OCI-LY7 (cell line): ENCODE measurements at regions not wholly inside any gene's neighbourhood (a gene's known extent, or its start where the extent isn't known, plus 50 kb on each side); places are given as distances from the start of the nearest gene placed in this dataset.

Experiments used
- BruUV-seq: library from RNA; stranded (reverse); fragments of 400-500 nt; replicated peaks from 2 replicates; lab custom pipeline; 2021; lab: Mats Ljungman, UMichigan
- CTCF ChIA-PET: fragments of 300-600 bp; sonication (Branson Sonifier 250); formaldehyde crosslinking; loops from one replicate; lab custom pipeline; 2022; ENCODE audit warnings: antibody characterized with exemption; ENCODE audit not compliant: unreplicated experiment; lab: Charles Lee
- POLR2A ChIA-PET: fragments of 300-600 bp; sonication (Branson Sonifier 250); formaldehyde crosslinking; loops from one replicate; lab custom pipeline; 2022; ENCODE audit warnings: antibody characterized with exemption; lab: Charles Lee
- DNase-seq: peaks from one replicate; pipeline ENCODE4 v3.0.0-alpha.2; 2015; ENCODE audit warnings: low spot score
- H2AFZ ChIP-seq: fragments of 200-600 bp; sonication (generic), shearing (Covaris generic); 2 replicates; pipeline ENCODE4 v1.6.1; 2014; ENCODE audit warnings: mild to moderate bottlenecking, antibody characterized with exemption, low read length, moderate library complexity
- H3K27ac ChIP-seq: fragments of 200-600 bp; sonication (generic); 2 replicates; pipeline ENCODE4 v1.5.1; 2014; ENCODE audit warnings: mixed run types, low read depth, mild to moderate bottlenecking, moderate library complexity, low read length, inconsistent platforms; ENCODE audit not compliant: poor library complexity, severe bottlenecking
- H3K36me3 ChIP-seq: fragments of 200-600 bp; sonication (generic); 2 replicates; pipeline ENCODE4 v1.6.1; 2014; ENCODE audit warnings: mild to moderate bottlenecking, antibody characterized with exemption, low read length, moderate library complexity, mixed read lengths; ENCODE audit not compliant: insufficient read depth
- H3K4me1 ChIP-seq: fragments of 200-600 bp; sonication (generic); 2 replicates; pipeline ENCODE4 v1.5.1; 2014; ENCODE audit warnings: mild to moderate bottlenecking, low read length; ENCODE audit not compliant: insufficient read depth, poor library complexity, severe bottlenecking
- H3K4me2 ChIP-seq: fragments of 200-600 bp; sonication (generic); 2 replicates; pipeline ENCODE4 v1.6.1; 2014; ENCODE audit warnings: mild to moderate bottlenecking, low read length
- H3K4me3 ChIP-seq: fragments of 200-600 bp; sonication (generic); 2 replicates; pipeline ENCODE4 v1.5.1; 2014; ENCODE audit warnings: mild to moderate bottlenecking, low read depth, low read length; ENCODE audit not compliant: poor library complexity, severe bottlenecking
- H3K79me2 ChIP-seq: fragments of 200-600 bp; sonication (generic); 2 replicates; pipeline ENCODE4 v1.6.1; 2016; ENCODE audit warnings: low read depth, mild to moderate bottlenecking, low read length, moderate library complexity, mixed read lengths; ENCODE audit not compliant: insufficient read depth
- H3K9me2 ChIP-seq: fragments of 200-600 bp; sonication (generic); 2 replicates; pipeline ENCODE4 v1.6.1; 2016; ENCODE audit warnings: mild to moderate bottlenecking, low read length, mixed read lengths; ENCODE audit not compliant: insufficient read depth
- H3K9me3 ChIP-seq: fragments of 200-600 bp; sonication (generic); 2 replicates; pipeline ENCODE4 v1.6.1; 2014; ENCODE audit warnings: mild to moderate bottlenecking, mixed run types, low read length, mixed read lengths
- H4K20me1 ChIP-seq: fragments of 200-600 bp; sonication (generic); 2 replicates; pipeline ENCODE4 v1.6.1; 2014; ENCODE audit warnings: mild to moderate bottlenecking, antibody characterized with exemption, low read length, moderate library complexity, mixed read lengths; ENCODE audit not compliant: insufficient read depth
- CTCF ChIP-seq: fragments of 200-600 bp; sonication (generic); conservative IDR thresholded peaks from 2 replicates; pipeline ENCODE4 v1.5.1; 2014; ENCODE audit warnings: mild to moderate bottlenecking, antibody characterized with exemption, low read length, moderate library complexity, mixed read lengths
- EZH2phosphoT487 ChIP-seq: fragments of 200-600 bp; sonication (generic); IDR thresholded peaks from 2 replicates; pipeline ENCODE4 v1.6.1; 2018; ENCODE audit warnings: low read depth, borderline replicate concordance, mild to moderate bottlenecking, mixed run types, antibody characterized with exemption, low read length, moderate library complexity, mixed read lengths
- intact Hi-C: fragments of 100-400 bp; cut with micrococcal nuclease; formaldehyde crosslinking; loops from one replicate; pipeline ENCODE4 v1.10.0; 2022; ENCODE audit not compliant: unreplicated experiment

DNA sequence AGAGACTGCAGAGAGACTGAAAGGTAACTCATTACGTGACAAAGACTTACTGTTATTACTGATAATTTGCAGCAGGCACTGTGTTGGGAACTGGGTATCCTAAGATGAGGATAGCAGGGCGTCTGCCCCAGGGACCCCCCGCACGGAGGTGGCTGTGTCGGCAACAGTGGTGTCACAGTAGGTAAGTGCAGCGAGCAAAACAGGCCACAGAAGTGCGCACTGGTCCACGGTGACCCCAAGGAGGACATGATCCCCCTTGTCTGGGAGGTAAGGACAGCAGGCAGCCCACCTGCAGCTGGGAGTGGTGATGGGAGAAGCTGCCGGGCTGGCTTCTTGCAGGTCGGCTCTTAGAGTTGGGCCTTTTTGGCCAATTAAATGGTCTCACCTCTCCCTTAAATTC, 82.9 kb downstream of the FAM43A start:
- H3K79me2 ChIP-seq: no peaks in the 10 kb centered on the region
- no peaks in the 10 kb centered on the region for H3K36me3 ChIP-seq
- no peaks in the 10 kb centered on the region for H4K20me1 ChIP-seq
- H3K9me3 ChIP-seq: no peaks in the 10 kb centered on the region
- H3K9me2 ChIP-seq: no peaks in the 10 kb centered on the region
- BruUV-seq: no TSS peak
- H3K27ac ChIP-seq: no peak overlapping the region
- H3K4me1 ChIP-seq: peaks cover 15% of the 10 kb centered on the region
- TF ChIP-seq CTCF (no peak), EZH2phosphoT487 (no peak)
- H2AFZ ChIP-seq: peak overlapping the region; percentile 62; the same call in 1 of the 2 replicates
- intact Hi-C loops: loop anchor here (5.0 kb wide), 1 partner anchor 281 kb away; the partner anchor contains the start of gene ATP13A3
- CTCF ChIA-PET: no interaction called here
- peak overlapping the region; percentile 51; the same call in 1 of the 2 replicates for H3K4me2 ChIP-seq
- DNase-seq: no peak
- POLR2A ChIA-PET: interaction anchor here (0.6 to 1.3 kb wide), 4 partner anchors 12 to 331 kb away, joined by 3 to 7 read pairs (median 3); no protein-coding TSS in a partner anchor
- no peak overlapping the region for H3K4me3 ChIP-seq

- DNase-seq: peak; percentile 98
- Histone ChIP-seq H3K4me3 (peak overlapping the region; percentile 58), H3K9me3 (no peaks in the 10 kb centered on the region), H3K27ac (peak overlapping the region; percentile 27), H3K9me2 (no peaks in the 10 kb centered on the region), H4K20me1 (no peaks in the 10 kb centered on the region), H3K4me1 (peaks cover 15% of the 10 kb centered on the region), H3K79me2 (no peaks in the 10 kb centered on the region), H2AFZ (peak overlapping the region; percentile 98), H3K4me2 (peak overlapping the region; percentile 82), H3K36me3 (no peaks in the 10 kb centered on the region)
- CTCF ChIA-PET: interaction anchor here (0.6 kb wide), 4 partner anchors 87 to 774 kb away, joined by 3 to 7 read pairs (median 4); partner anchors contain the start of gene PPP1R2
- intact Hi-C loops: loop anchor here (1.0 to 5.0 kb wide), 2 partner anchors 80 to 282 kb away; partner anchors contain the start of gene ATP13A3
- POLR2A ChIA-PET: interaction anchor here (0.6 to 1.3 kb wide), 7 partner anchors 13 to 960 kb away, joined by 3 to 7 read pairs (median 3); no protein-coding TSS in a partner anchor
- TF ChIP-seq CTCF (no peak), EZH2phosphoT487 (no peak)
- no TSS peak for BruUV-seq
Measured at GRCh38 chr3:194769020-194769643, 83.4 kb downstream of the FAM43A start.
